IMR-90 (cell line): ENCODE measurements at regions not wholly inside any gene's neighbourhood (a gene's known extent, or its start where the extent isn't known, plus 50 kb on each side); places are given as distances from the start of the nearest gene placed in this dataset.

Experiments used
- ATAC-seq: fragments of 200-7000 bp; cut with Tn5 transposase; 2 replicates; pipeline ENCODE4 v1.9.1; 2020; ENCODE audit warnings: low read depth, mild to moderate bottlenecking, moderate library complexity
- BruUV-seq: library from RNA; stranded (reverse); fragments of 400-500 nt; replicated peaks from 2 replicates; lab custom pipeline; 2021; lab: Mats Ljungman, UMichigan
- CTCF ChIA-PET: fragments of 300-600 bp; formaldehyde crosslinking; extraction: SDS; loops from one replicate; lab custom pipeline; 2021; ENCODE audit warnings: antibody characterized with exemption; lab: Yijun Ruan, JAX
- POLR2A ChIA-PET: fragments of 300-600 bp; sonication (Branson Sonifier 250); formaldehyde crosslinking; loops from one replicate; lab custom pipeline; 2022; ENCODE audit warnings: antibody characterized with exemption; ENCODE audit not compliant: unreplicated experiment; lab: Charles Lee
- DNase-seq: peaks from one replicate; pipeline ENCODE4 v3.0.0; 2013
- H2AFZ ChIP-seq: replicated peaks from 2 replicates; pipeline ENCODE3; 2013; ENCODE audit warnings: low read length, mild to moderate bottlenecking; ENCODE audit not compliant: poor library complexity
- H2AK5ac ChIP-seq: 2 replicates; pipeline ENCODE4 v1.6.1; 2013; ENCODE audit warnings: low read depth, low read length, inconsistent platforms
- H2AK9ac ChIP-seq: replicated peaks from 2 replicates; pipeline ENCODE3; 2013; ENCODE audit warnings: mild to moderate bottlenecking, low read depth, low read length, moderate library complexity; ENCODE audit not compliant: poor library complexity
- H2BK120ac ChIP-seq: 2 replicates; pipeline ENCODE4 v1.6.1; 2013; ENCODE audit warnings: low read depth, low read length, inconsistent platforms
- H2BK15ac ChIP-seq: 3 replicates; pipeline ENCODE4 v1.6.1; 2013; ENCODE audit warnings: low read depth, low read length, inconsistent platforms
- H2BK20ac ChIP-seq: 2 replicates; pipeline ENCODE4 v1.6.1; 2013; ENCODE audit warnings: low read depth, mild to moderate bottlenecking, inconsistent platforms, low read length, moderate library complexity
- H2BK5ac ChIP-seq: 2 replicates; pipeline ENCODE4 v1.6.1; 2013; ENCODE audit warnings: mild to moderate bottlenecking, low read depth, low read length, inconsistent platforms; ENCODE audit not compliant: poor library complexity, severe bottlenecking
- H3K14ac ChIP-seq: replicated peaks from 2 replicates; pipeline ENCODE4 v1.6.1; 2013; ENCODE audit warnings: low read depth, low read length, inconsistent platforms
- H3K18ac ChIP-seq: 2 replicates; pipeline ENCODE4 v1.6.1; 2013; ENCODE audit warnings: low read depth, low read length, control low read depth
- H3K23ac ChIP-seq: 2 replicates; pipeline ENCODE4 v1.6.1; 2013; ENCODE audit warnings: low read depth, low read length, inconsistent platforms
- H3K27ac ChIP-seq: 2 replicates; pipeline ENCODE4 v1.5.1; 2013; ENCODE audit warnings: mild to moderate bottlenecking, control low read depth, low read length; ENCODE audit not compliant: insufficient read depth
- H3K27me3 ChIP-seq: 2 replicates; pipeline ENCODE4 v1.6.1; 2013; ENCODE audit warnings: low read length; ENCODE audit not compliant: control insufficient read depth, insufficient read depth
- H3K36me3 ChIP-seq: 2 replicates; pipeline ENCODE4 v1.6.1; 2013; ENCODE audit warnings: low read length, mixed read lengths; ENCODE audit not compliant: control insufficient read depth, insufficient read depth
- H3K4ac ChIP-seq: 2 replicates; pipeline ENCODE4 v1.6.1; 2013; ENCODE audit warnings: low read depth, low read length, inconsistent platforms
- H3K4me1 ChIP-seq: 2 replicates; pipeline ENCODE4 v1.6.1; 2013; ENCODE audit warnings: low read length, mixed read lengths; ENCODE audit not compliant: control insufficient read depth, insufficient read depth
- H3K4me2 ChIP-seq: 2 replicates; pipeline ENCODE4 v1.6.1; 2013; ENCODE audit warnings: low read depth, mild to moderate bottlenecking, control low read depth, low read length, moderate library complexity
- H3K4me3 ChIP-seq: 2 replicates; pipeline ENCODE4 v1.5.1; 2013; ENCODE audit warnings: low read depth, mild to moderate bottlenecking, control low read depth, low read length, moderate library complexity; ENCODE audit not compliant: insufficient read depth
- H3K56ac ChIP-seq: 2 replicates; pipeline ENCODE4 v1.6.1; 2013; ENCODE audit warnings: low read length, inconsistent platforms; ENCODE audit not compliant: insufficient read depth; ENCODE audit errors: extremely low read depth
- H3K79me1 ChIP-seq, 2 experiments: 2 replicates each; pipeline ENCODE4 v1.6.1; 2013; ENCODE audit warnings: low read length in 2 of 2, inconsistent platforms in 1 of 2, low read depth in 1 of 2
- H3K9ac ChIP-seq: 2 replicates; pipeline ENCODE4 v1.6.1; 2013; ENCODE audit warnings: low read depth, low read length, control low read depth
- H3K9me1 ChIP-seq: 2 replicates; pipeline ENCODE4 v1.6.1; 2013; ENCODE audit warnings: low read length, inconsistent platforms; ENCODE audit not compliant: insufficient read depth
- H3K9me3 ChIP-seq: 2 replicates; pipeline ENCODE4 v1.6.1; 2013; ENCODE audit warnings: low read length; ENCODE audit not compliant: control insufficient read depth, insufficient read depth
- H4K20me1 ChIP-seq: 2 replicates; pipeline ENCODE4 v1.6.1; 2013; ENCODE audit warnings: low read length, inconsistent platforms; ENCODE audit not compliant: insufficient read depth
- H4K5ac ChIP-seq: 2 replicates; pipeline ENCODE4 v1.6.1; 2013; ENCODE audit warnings: mild to moderate bottlenecking, low read depth, low read length, control low read depth
- H4K8ac ChIP-seq, 2 experiments: 2 replicates each; pipeline ENCODE4 v1.6.1; 2013; ENCODE audit warnings: low read depth in 2 of 2, low read length in 2 of 2, control low read depth in 1 of 2, inconsistent platforms in 1 of 2
- H4K91ac ChIP-seq: 2 replicates; pipeline ENCODE4 v1.6.1; 2013; ENCODE audit warnings: low read depth, low read length, inconsistent platforms; ENCODE audit not compliant: insufficient read depth
- BHLHE40 ChIP-seq: fragments of 150-350 bp; IDR thresholded peaks from 2 replicates; pipeline ENCODE4 v1.6.1; 2016; ENCODE audit warnings: mild to moderate bottlenecking, low read depth, low read length
- CTCF ChIP-seq: conservative IDR thresholded peaks from 2 replicates; pipeline ENCODE4 v1.5.1; 2012; ENCODE audit warnings: mild to moderate bottlenecking, low read depth, low read length, improper control_type of control experiment
- MXI1 ChIP-seq: IDR thresholded peaks from 2 replicates; pipeline ENCODE4 v1.6.1; 2012; ENCODE audit warnings: low read depth, mild to moderate bottlenecking, low read length, moderate library complexity, borderline replicate concordance
- POLR2A ChIP-seq: IDR thresholded peaks from 2 replicates; pipeline ENCODE4 v1.6.1; 2012; ENCODE audit warnings: mild to moderate bottlenecking, low read depth, low read length
- RFX5 ChIP-seq: IDR thresholded peaks from 2 replicates; pipeline ENCODE4 v1.8.0; 2012; ENCODE audit warnings: low read depth, mild to moderate bottlenecking, low read length, moderate library complexity
- WGBS, 2 experiments: methylation state at CpG; one replicate each; pipeline versions ENCODE4 v1.1.5 to v1.1.7; 2013; ENCODE audit warnings: missing lambda C conversion rate in 2 of 2; ENCODE audit not compliant: insufficient read length in 1 of 2; ENCODE audit errors: extremely low coverage in 2 of 2; 5-methylcytosine and 5-hydroxymethylcytosine counted together
- dilution Hi-C: fragments of 300-500 bp; cut with HindIII; formaldehyde crosslinking; loops from one replicate; pipeline ENCODE4 v1.14.3; 2018; ENCODE audit warnings: low sequenced_read_pairs; ENCODE audit not compliant: unreplicated experiment
- in situ Hi-C: fragments of 300-500 bp; cut with MboI; formaldehyde crosslinking; loops from 3 replicates; pipeline ENCODE4 v1.14.3; 2019; ENCODE audit warnings: low sequenced_read_pairs, inconsistent platforms, mixed read lengths
- intact Hi-C: fragments of 100-400 bp; cut with micrococcal nuclease; formaldehyde crosslinking; loops from 2 replicates; pipeline ENCODE4 v1.10.0; 2022

GRCh38 chr5:174312270-174312617, 266.7 kb downstream of the NSG2 start:
- Histone ChIP-seq H4K20me1 (no peaks in the 10 kb centered on the region), H2BK120ac (no peak overlapping the region), H3K9ac (no peak overlapping the region; the same call in 1 of the 2 replicates), H3K4me1 (peaks cover 2% of the 10 kb centered on the region; the same call in 1 of the 2 replicates), H3K79me1 (no peaks in the 10 kb centered on the region), H3K18ac (no peak overlapping the region), H3K4ac (no peak overlapping the region), H3K27ac (no peak overlapping the region), H3K9me3 (no peaks in the 10 kb centered on the region), H2BK20ac (no peak overlapping the region), H3K27me3 (peaks cover 10% of the 10 kb centered on the region; the same call in 1 of the 2 replicates), H3K56ac (no peak overlapping the region), H2AFZ (peak overlapping the region; percentile 88), H3K36me3 (no peaks in the 10 kb centered on the region), H3K4me2 (no peak overlapping the region; the same call in 1 of the 2 replicates), H2AK9ac (no peak overlapping the region), H2BK15ac (no peak overlapping the region), H3K14ac (no peak overlapping the region), H3K23ac (no peak overlapping the region), H4K8ac (no peak overlapping the region), H4K91ac (no peak overlapping the region), H3K4me3 (no peak overlapping the region), H3K9me1 (no peaks in the 10 kb centered on the region), H4K5ac (no peak overlapping the region; the same call in 1 of the 2 replicates), H2AK5ac (no peak overlapping the region), H2BK5ac (no peak overlapping the region)
- DNase-seq (no peak), ATAC-seq (no peak)
- ChIA-PET CTCF (interaction anchor here (0.5 to 2.0 kb wide), 12 partner anchors 10 to 605 kb away, joined by 3 to 8 read pairs (median 4); partner anchors contain the start of gene NSG2), POLR2A (no interaction called here)
- dilution Hi-C loops (no loop called here), in situ Hi-C loops (loop anchor here (10.0 to 25.0 kb wide), 3 partner anchors 337 to 1150 kb away; no protein-coding TSS in a partner anchor), intact Hi-C loops (loop anchor here (1.0 to 10.0 kb wide), 3 partner anchors 267 to 1017 kb away; partner anchors contain the start of gene NSG2)
- no CpG with 5 or more reads among the region's 25 CpGs for WGBS, 2 experiments
- no TSS peak for BruUV-seq
- TF ChIP-seq POLR2A (no peak), BHLHE40 (no peak), MXI1 (no peak), CTCF (no peak), RFX5 (no peak)
